Colonic mucosa (tissue), 4 donors: ENCODE measurements at regions not wholly inside any gene's neighbourhood (a gene's known extent, or its start where the extent isn't known, plus 50 kb on each side); places are given as distances from the start of the nearest gene placed in this dataset.
A peak's percentile ranks its signal among the peaks of the same experiment; 100 is the strongest.
"Not testable (repeated sequence)": the region's sequence is repeated elsewhere in the genome, so short reads cannot be mapped to it uniquely, and the experiment has no call there.

Experiments
- DNase-seq: peaks from one replicate; pipeline ENCODE4 v3.0.0-alpha.2; 2020
- H3K27ac ChIP-seq: fragments of 200-600 bp; one replicate; pipeline ENCODE4 v1.8.0; 2021
- H3K27me3 ChIP-seq: fragments of 200-600 bp; one replicate; pipeline ENCODE4 v1.8.0; 2021
- H3K36me3 ChIP-seq: fragments of 200-600 bp; one replicate; pipeline ENCODE4 v1.8.0; 2021
- H3K4me1 ChIP-seq: fragments of 200-600 bp; one replicate; pipeline ENCODE4 v1.8.0; 2021; ENCODE audit warnings: mild to moderate bottlenecking
- H3K4me3 ChIP-seq: fragments of 200-600 bp; one replicate; pipeline ENCODE4 v1.8.0; 2021
- H3K9ac ChIP-seq, 2 donors: one replicate each; pipeline ENCODE4 v1.7.0; 2013; ENCODE audit warnings: control low read depth in 2 of 2, low read depth in 2 of 2, low read length in 2 of 2
- H3K9me3 ChIP-seq: fragments of 200-600 bp; one replicate; pipeline ENCODE4 v1.8.0; 2021
- CTCF ChIP-seq: fragments of 200-600 bp; IDR thresholded peaks from one replicate; pipeline ENCODE4 v1.8.0; 2022; ENCODE audit warnings: antibody characterized with exemption, mild to moderate bottlenecking
- intact Hi-C: fragments of 100-400 bp; cut with DNase I; formaldehyde crosslinking; loops from one replicate; pipeline ENCODE4 v1.14.1; 2022
- donor health status: healthy.
- donor health status: DM: no; HTN: no; CAD: no.
- donor health status: DM: no; HTN: no; CAD: no.

DNA sequence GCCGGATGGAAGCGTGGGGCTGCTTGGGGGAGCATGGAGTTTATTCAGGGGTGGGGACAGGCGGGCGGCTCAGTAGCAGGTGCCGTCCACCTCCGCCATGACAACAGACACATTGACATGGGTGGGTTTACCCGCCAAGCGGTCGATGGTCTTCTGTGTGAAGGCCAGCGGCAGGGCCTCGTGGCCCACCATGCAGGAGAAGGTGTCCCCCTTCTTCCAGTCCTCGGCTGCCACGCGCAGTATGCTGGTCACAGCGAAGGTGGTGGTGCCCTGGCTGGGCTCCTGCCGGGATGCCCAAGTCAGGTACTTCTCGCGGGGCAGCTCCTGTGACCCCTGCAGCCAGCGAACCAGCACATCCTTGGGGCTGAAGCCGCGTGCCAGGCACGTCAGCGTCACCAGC is 180.7 kb downstream of the TMEM121 start:
- peak; percentile 31 for DNase-seq
- H3K36me3 ChIP-seq, intact Hi-C loops, H3K4me1 ChIP-seq, H3K9me3 ChIP-seq, H3K9ac ChIP-seq, H3K4me3 ChIP-seq, H3K27me3 ChIP-seq, H3K27ac ChIP-seq: not testable (repeated sequence)

- H3K27ac ChIP-seq, intact Hi-C loops, H3K9ac ChIP-seq, H3K4me3 ChIP-seq, H3K27me3 ChIP-seq, H3K36me3 ChIP-seq, H3K4me1 ChIP-seq, DNase-seq, H3K9me3 ChIP-seq: not testable (repeated sequence)
Observed at GRCh38 chr14:105707723-105708151, 181.4 kb downstream of the TMEM121 start.

DNA sequence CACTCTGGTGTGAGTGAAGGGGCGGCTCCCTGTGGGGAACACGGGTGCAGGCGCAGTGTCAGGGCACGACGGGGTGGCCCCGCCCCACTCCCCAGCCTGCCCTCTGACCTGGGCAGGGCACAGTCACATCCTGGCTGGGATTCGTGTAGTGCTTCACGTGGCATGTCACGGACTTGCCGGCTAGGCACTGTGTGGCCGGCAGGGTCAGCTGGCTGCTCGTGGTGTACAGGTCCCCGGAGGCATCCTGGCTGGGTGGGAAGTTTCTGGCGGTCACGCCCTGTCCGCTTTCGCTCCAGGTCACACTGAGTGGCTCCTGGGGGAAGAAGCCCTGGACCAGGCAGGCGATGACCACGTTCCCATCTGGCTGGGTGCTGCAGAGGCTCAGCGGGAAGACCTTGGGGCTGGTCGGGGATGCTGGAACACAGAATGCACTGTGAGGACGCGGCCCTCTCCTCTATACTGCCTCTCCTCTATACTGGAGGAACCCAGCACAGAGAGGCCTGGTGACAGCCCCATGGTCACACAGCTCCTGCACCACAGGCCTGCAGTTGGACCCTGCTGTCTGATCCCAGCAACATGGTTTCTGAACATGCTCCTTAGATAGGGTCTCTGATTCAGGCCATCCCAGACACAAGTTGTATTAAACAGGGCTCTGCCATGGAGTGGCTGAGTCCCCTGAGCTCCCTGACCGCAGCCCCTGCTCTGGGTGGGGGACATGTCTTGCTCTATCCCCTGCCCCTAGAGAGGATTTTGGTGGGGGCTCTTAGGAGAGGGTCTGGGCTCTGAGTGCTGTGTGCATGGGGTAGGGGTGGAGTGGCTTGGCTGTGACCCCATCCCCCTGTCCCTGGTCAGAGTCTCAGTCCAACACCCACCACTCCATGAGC is 182.1 kb downstream of the TMEM121 start:
- H3K9ac ChIP-seq, H3K27me3 ChIP-seq, intact Hi-C loops, H3K36me3 ChIP-seq, DNase-seq, H3K27ac ChIP-seq, H3K4me3 ChIP-seq, H3K4me1 ChIP-seq, H3K9me3 ChIP-seq: not testable (repeated sequence)

DNA sequence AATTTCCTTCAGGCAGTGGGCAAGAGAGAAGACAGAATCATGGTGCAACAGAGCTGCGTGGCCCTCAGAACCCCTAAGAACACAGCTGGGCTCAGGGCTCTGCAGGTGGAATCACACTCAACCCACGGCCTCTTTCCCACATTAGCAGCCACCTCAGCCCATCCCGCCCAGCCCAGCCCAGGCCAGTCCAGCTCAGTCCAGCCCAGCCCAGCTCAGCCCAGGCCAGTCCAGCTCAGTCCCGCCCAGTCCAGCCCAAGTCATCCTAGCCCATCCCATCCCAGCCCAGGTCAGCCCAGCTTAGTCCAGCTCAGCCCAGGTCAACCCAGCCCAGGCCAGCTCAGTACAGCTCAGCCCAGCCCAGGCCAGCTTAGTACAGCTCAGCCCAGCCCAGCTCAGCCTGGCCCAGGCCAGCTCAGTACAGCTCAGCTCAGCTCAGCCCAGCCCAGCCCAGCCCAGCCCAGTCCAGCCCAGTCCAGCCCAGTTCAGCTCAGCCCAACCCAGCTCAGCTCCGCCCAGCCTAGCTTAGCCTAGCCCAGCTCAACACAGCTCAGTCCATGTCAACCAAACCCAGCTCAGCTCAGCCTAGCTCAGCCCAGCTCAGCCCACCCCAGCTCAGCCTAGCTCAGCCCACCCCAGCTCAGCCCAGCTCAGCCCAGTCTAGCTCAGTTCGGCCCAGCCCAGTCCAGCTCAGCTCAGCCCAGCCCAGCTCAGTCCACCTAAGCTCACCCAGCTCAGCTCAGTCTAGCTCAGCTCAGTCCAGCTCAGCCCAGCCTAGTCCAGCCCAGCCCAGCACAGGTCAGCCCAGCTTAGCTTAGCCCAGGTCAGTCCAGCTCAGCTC is 183.1 kb downstream of the TMEM121 start:
- Histone ChIP-seq H3K9ac (no peak overlapping the region), H3K4me3 (no peak overlapping the region), H3K27me3 (no peaks in the 10 kb centered on the region), H3K9me3 (no peaks in the 10 kb centered on the region), H3K36me3 (no peaks in the 10 kb centered on the region), H3K4me1 (no peaks in the 10 kb centered on the region), H3K27ac (no peak overlapping the region)
- intact Hi-C loops: no loop called here
- DNase-seq: no peak
- no peak for TF ChIP-seq CTCF

- intact Hi-C loops: no loop called here
- Histone ChIP-seq H3K27me3 (no peaks in the 10 kb centered on the region), H3K4me1 (no peaks in the 10 kb centered on the region), H3K9me3 (no peaks in the 10 kb centered on the region), H3K4me3 (no peak overlapping the region), H3K27ac (no peak overlapping the region), H3K36me3 (no peaks in the 10 kb centered on the region), H3K9ac (no peak overlapping the region)
- DNase-seq: no peak
- no peak for TF ChIP-seq CTCF
Observed at GRCh38 chr14:105710119-105711043, 184.0 kb downstream of the TMEM121 start.

- Histone ChIP-seq H3K36me3 (no peaks in the 10 kb centered on the region), H3K4me3 (no peak overlapping the region), H3K27ac (no peak overlapping the region), H3K27me3 (no peaks in the 10 kb centered on the region), H3K4me1 (no peaks in the 10 kb centered on the region), H3K9ac (no peak overlapping the region), H3K9me3 (no peaks in the 10 kb centered on the region)
- DNase-seq: no peak
- intact Hi-C loops: no loop called here
- no peak for TF ChIP-seq CTCF
Observed at GRCh38 chr14:105711044-105711620, 184.7 kb downstream of the TMEM121 start.
